T-helper 1 cell treated with Interleukin-12 subunit alpha and Interleukin-12 subunit beta and Interleukin-4 antibody, amounts not matched to agents 30 μg/mL and 1 μg/mL, for 36 hours (primary cell): ENCODE measurements at regions not wholly inside any gene's neighbourhood (a gene's known extent, or its start where the extent isn't known, plus 50 kb on each side); places are given as distances from the start of the nearest gene placed in this dataset.
"Not testable (repeated sequence)": the region's sequence is repeated elsewhere in the genome, so short reads cannot be mapped to it uniquely, and the experiment has no call there.

ENCODE experiments used
- H3K27ac Mint-ChIP-seq: one replicate; pipeline ENCODE4 v1.8.0; 2021; ENCODE audit warnings: mild to moderate bottlenecking, mixed read lengths
- H3K27me3 Mint-ChIP-seq: one replicate; pipeline ENCODE4 v1.8.0; 2021; ENCODE audit warnings: low read depth, mixed read lengths
- H3K36me3 Mint-ChIP-seq: one replicate; pipeline ENCODE4 v1.8.0; 2021; ENCODE audit warnings: low read depth, mixed read lengths
- H3K4me1 Mint-ChIP-seq: one replicate; pipeline ENCODE4 v1.8.0; 2021; ENCODE audit warnings: low read depth, mixed read lengths
- H3K4me3 Mint-ChIP-seq: one replicate; pipeline ENCODE4 v1.8.0; 2021; ENCODE audit warnings: mild to moderate bottlenecking, moderate library complexity, mixed read lengths
- H3K9me3 Mint-ChIP-seq: one replicate; pipeline ENCODE4 v1.8.0; 2021; ENCODE audit warnings: mixed read lengths

- Mint-ChIP-seq H3K27ac (no peak overlapping the region), H3K36me3 (no peaks in the 10 kb centered on the region), H3K4me1 (no peaks in the 10 kb centered on the region), H3K4me3 (no peak overlapping the region), H3K27me3 (no peaks in the 10 kb centered on the region), H3K9me3 (no peaks in the 10 kb centered on the region)
These were observed 129.9 kb downstream of the TXNL1 start for GRCh38 chr18:56508370-56509036.

GRCh38 chr18:56505971-56506370, 132.4 kb downstream of the TXNL1 start:
- Mint-ChIP-seq H3K27me3 (no peaks in the 10 kb centered on the region), H3K27ac (no peak overlapping the region), H3K4me1 (no peaks in the 10 kb centered on the region), H3K9me3 (no peaks in the 10 kb centered on the region), H3K36me3 (no peaks in the 10 kb centered on the region), H3K4me3 (no peak overlapping the region)

- Mint-ChIP-seq H3K9me3 (no peaks in the 10 kb centered on the region), H3K36me3 (no peaks in the 10 kb centered on the region), H3K27ac (no peak overlapping the region), H3K27me3 (no peaks in the 10 kb centered on the region), H3K4me1 (no peaks in the 10 kb centered on the region), H3K4me3 (no peak overlapping the region)
These were observed 133.1 kb downstream of the TXNL1 start for GRCh38 chr18:56505293-56505692.

- no peaks in the 10 kb centered on the region for H3K9me3 Mint-ChIP-seq
- H3K27ac Mint-ChIP-seq, result no peak overlapping the region
- H3K4me1 Mint-ChIP-seq, result no peaks in the 10 kb centered on the region
- no peaks in the 10 kb centered on the region for H3K27me3 Mint-ChIP-seq
- H3K4me3 Mint-ChIP-seq, result no peak overlapping the region
- H3K36me3 Mint-ChIP-seq, result no peaks in the 10 kb centered on the region
These were observed 136.5 kb downstream of the TXNL1 start for GRCh38 chr18:56501896-56502295.

DNA sequence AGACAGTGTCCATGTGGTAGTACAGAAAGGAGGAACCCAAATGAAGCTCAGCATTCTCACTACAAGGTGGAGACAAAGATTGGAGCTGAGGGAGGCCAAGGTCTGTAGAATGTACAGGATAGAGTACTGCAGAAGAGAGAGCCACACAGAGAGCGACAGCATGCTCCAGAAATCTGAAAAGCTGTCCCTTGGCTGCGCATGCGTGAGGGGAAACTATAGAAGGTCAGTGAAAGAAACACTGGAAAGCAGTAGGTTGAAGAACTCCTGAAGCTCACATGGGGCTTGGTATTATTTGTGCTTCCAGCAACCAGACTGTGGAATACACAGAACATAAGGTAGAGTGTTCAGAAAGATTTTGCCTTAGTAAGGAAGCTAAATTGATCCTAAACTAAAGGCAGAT, 142.5 kb downstream of the TXNL1 start:
- H3K36me3 Mint-ChIP-seq, result no peaks in the 10 kb centered on the region
- peaks cover 5% of the 10 kb centered on the region for H3K27me3 Mint-ChIP-seq
- no peak overlapping the region for H3K4me3 Mint-ChIP-seq
- H3K27ac Mint-ChIP-seq, result no peak overlapping the region
- no peaks in the 10 kb centered on the region for H3K4me1 Mint-ChIP-seq
- H3K9me3 Mint-ChIP-seq, result no peaks in the 10 kb centered on the region

DNA sequence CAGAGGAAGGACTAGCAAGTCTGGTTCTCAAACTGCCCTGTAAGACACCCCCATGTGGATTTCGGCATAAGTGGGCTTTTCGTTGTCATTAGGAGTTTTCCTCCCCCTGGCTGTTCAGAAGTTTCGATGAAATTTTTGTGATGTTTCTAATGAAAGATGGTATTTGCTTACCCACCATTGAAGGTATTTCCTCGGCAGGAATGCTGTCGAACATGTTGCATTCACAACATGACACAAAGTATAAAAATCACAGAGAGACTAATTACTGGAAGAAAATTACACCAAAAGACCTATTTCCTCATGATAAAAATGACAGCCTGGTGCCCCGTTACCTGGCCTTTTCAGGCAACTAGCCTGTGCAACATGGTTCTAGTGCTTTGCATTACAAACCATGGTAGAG, 144.9 kb downstream of the TXNL1 start:
- Mint-ChIP-seq H3K4me1 (no peaks in the 10 kb centered on the region), H3K36me3 (no peaks in the 10 kb centered on the region), H3K9me3 (no peaks in the 10 kb centered on the region), H3K27ac (no peak overlapping the region), H3K4me3 (no peak overlapping the region), H3K27me3 (peaks cover 5% of the 10 kb centered on the region)

GRCh38 chr18:56492136-56492535, 146.3 kb downstream of the TXNL1 start:
- H3K4me3 Mint-ChIP-seq, result no peak overlapping the region
- H3K27me3 Mint-ChIP-seq, result peaks cover 5% of the 10 kb centered on the region
- no peaks in the 10 kb centered on the region for H3K36me3 Mint-ChIP-seq
- H3K9me3 Mint-ChIP-seq, result no peaks in the 10 kb centered on the region
- no peak overlapping the region for H3K27ac Mint-ChIP-seq
- H3K4me1 Mint-ChIP-seq, result no peaks in the 10 kb centered on the region

DNA sequence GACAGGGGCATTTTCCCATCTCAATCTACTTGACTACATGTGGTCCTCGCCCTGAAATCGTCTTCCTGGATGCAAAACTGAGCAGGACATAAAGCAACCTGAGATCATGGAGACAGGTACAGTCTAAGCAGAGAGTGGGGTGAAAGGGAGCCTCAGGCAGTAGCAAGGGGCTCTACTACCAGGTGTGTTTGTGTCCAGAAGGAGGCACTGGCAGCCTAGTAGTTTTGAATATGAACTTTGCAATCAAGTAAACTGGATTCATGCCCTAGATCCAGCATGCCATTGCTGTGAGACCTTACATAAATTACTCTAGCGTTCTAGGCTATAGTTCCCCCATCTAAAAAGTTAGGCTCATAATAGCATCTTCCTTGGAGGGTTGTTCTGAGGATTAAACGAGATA, 147.4 kb downstream of the TXNL1 start:
- peaks cover 3% of the 10 kb centered on the region for H3K9me3 Mint-ChIP-seq
- no peaks in the 10 kb centered on the region for H3K4me1 Mint-ChIP-seq
- H3K36me3 Mint-ChIP-seq, result no peaks in the 10 kb centered on the region
- peaks cover 5% of the 10 kb centered on the region for H3K27me3 Mint-ChIP-seq
- no peak overlapping the region for H3K4me3 Mint-ChIP-seq
- H3K27ac Mint-ChIP-seq, result no peak overlapping the region

GRCh38 chr18:56489893-56490292, 148.5 kb downstream of the TXNL1 start:
- Mint-ChIP-seq H3K4me3 (no peak overlapping the region), H3K36me3 (no peaks in the 10 kb centered on the region), H3K27ac (no peak overlapping the region), H3K4me1 (no peaks in the 10 kb centered on the region), H3K27me3 (peaks cover 5% of the 10 kb centered on the region), H3K9me3 (peaks cover 3% of the 10 kb centered on the region)

DNA sequence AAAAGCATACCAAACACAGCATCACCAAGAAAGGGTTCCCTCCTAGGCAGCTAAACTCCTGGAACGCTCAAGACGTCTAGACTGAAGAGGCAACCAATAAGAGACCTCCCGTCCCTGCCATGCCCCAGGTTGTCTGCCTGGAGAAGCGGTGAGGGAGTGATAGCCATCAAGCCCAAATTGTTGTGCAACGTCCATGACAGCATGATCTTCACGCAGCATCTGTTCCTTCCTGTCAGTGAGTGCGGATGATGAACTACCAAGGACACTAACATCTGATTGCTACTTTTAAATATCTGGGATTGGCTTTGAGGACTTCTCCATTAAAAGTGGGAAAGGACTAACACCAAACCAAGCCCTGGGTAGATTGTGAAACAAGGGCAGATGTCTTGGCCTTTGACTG, 149.7 kb downstream of the TXNL1 start:
- peaks cover 3% of the 10 kb centered on the region for H3K9me3 Mint-ChIP-seq
- H3K4me3 Mint-ChIP-seq, result no peak overlapping the region
- no peaks in the 10 kb centered on the region for H3K4me1 Mint-ChIP-seq
- no peak overlapping the region for H3K27ac Mint-ChIP-seq
- H3K27me3 Mint-ChIP-seq, result no peaks in the 10 kb centered on the region
- H3K36me3 Mint-ChIP-seq, result no peaks in the 10 kb centered on the region

DNA sequence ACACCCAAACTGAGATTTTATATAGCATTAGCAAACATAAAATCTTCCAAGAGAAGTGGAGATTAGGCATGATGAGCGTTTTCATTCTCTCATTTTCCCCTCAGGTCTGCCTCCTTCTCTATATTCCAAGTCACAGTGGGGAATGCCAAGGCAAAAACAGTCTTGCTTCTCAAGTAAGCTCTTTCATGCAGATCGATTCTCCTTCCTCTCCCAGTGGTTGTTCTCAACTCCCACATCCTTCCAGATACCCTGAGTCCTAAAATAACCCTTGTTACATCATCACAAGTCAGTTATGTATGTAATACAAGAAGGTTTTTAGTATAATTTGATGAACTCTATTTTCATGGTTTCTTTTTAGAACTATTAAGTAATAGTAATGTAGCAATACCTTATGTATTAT, 150.6 kb downstream of the TXNL1 start:
- Mint-ChIP-seq H3K4me3 (no peak overlapping the region), H3K27me3 (no peaks in the 10 kb centered on the region), H3K9me3 (peaks cover 3% of the 10 kb centered on the region), H3K27ac (no peak overlapping the region), H3K4me1 (no peaks in the 10 kb centered on the region), H3K36me3 (no peaks in the 10 kb centered on the region)

GRCh38 chr18:56483386-56483785, 155.0 kb downstream of the TXNL1 start:
- H3K27me3 Mint-ChIP-seq, result no peaks in the 10 kb centered on the region
- H3K27ac Mint-ChIP-seq, result no peak overlapping the region
- no peaks in the 10 kb centered on the region for H3K36me3 Mint-ChIP-seq
- H3K4me1 Mint-ChIP-seq, result no peaks in the 10 kb centered on the region
- peaks cover 3% of the 10 kb centered on the region for H3K9me3 Mint-ChIP-seq
- H3K4me3 Mint-ChIP-seq, result no peak overlapping the region

DNA sequence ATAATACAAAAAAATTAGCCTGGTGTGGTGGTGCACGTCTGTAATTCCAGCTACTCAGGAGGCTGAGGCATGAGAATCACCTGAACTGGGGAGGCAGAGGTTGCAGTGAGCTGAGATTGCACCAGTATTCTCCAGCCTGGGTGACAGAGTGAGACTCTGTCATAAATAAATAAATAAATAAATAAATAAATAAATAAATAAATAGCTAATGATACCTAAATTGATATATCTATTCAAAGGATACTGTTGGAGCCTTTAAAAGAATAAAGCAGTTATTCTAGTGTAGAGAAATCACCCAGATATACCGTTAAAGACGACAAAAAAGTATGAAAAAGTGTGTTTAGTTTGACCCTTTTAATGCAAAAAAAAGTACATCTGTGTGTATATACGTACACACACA, 155.6 kb downstream of the TXNL1 start:
- H3K27ac Mint-ChIP-seq, H3K36me3 Mint-ChIP-seq, H3K27me3 Mint-ChIP-seq, H3K4me1 Mint-ChIP-seq, H3K9me3 Mint-ChIP-seq, H3K4me3 Mint-ChIP-seq: not testable (repeated sequence)

DNA sequence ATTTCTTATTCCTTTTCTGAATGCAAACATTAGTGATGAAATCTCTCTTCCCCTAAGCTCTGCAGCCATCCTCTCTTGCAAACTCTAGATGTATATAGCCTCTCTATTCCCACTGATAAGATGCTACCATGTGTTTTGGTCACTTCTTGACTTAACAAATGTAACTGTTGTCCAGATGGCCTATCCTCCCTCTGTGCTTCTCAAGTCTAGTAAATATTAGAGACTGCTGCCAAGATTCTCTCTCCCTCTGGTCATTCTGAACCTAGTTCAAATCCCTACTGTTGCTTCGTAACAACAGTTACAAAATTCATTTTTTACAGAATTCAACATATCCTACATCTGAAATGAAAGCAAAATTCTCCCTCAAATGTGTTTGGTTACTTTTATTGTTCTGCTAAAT, 156.6 kb downstream of the TXNL1 start:
- no peak overlapping the region for H3K4me3 Mint-ChIP-seq
- no peaks in the 10 kb centered on the region for H3K27me3 Mint-ChIP-seq
- H3K4me1 Mint-ChIP-seq, result no peaks in the 10 kb centered on the region
- H3K9me3 Mint-ChIP-seq, result peaks cover 3% of the 10 kb centered on the region
- H3K36me3 Mint-ChIP-seq, result no peaks in the 10 kb centered on the region
- no peak overlapping the region for H3K27ac Mint-ChIP-seq

DNA sequence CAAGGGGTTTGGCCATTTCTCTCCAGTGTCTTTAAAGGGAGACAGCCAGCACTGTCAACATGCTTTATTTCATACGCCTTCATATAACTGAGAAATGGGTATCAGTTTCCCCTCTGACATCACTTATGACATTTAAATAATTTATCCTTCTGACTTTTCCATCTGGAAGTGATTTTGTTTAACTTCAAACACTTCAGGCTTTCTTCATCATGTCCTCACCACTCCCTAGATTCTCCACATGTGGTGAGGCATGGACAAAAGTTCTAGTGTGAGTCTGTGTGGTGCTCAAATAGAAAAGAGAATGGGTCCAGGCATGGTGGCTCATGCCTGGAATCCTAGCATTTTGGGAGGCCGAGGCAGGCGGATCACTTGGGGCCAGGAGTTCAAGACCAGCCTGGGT, 158.6 kb downstream of the TXNL1 start:
- Mint-ChIP-seq H3K27ac (no peak overlapping the region), H3K9me3 (no peaks in the 10 kb centered on the region), H3K36me3 (no peaks in the 10 kb centered on the region), H3K27me3 (no peaks in the 10 kb centered on the region), H3K4me3 (no peak overlapping the region), H3K4me1 (no peaks in the 10 kb centered on the region)

DNA sequence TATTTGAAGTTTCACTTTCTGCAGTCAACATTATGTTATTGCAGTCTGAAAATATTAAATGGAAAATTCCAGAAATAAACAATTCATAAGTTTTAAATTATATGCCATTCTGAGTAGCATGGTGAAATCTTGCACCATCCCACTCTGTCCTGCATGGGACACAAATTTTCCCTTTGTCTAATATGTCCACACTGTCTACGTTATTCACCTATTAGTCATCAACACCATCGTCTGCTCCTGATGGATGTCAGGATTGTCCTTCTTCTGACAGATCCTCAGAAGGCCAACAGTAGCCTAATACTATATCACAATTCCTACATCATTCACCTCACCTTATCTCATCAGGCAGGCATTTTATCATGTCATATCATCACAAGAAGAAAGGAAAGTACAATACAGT, 163.1 kb downstream of the TXNL1 start:
- H3K27ac Mint-ChIP-seq, result no peak overlapping the region
- no peaks in the 10 kb centered on the region for H3K4me1 Mint-ChIP-seq
- no peak overlapping the region for H3K4me3 Mint-ChIP-seq
- no peaks in the 10 kb centered on the region for H3K27me3 Mint-ChIP-seq
- H3K9me3 Mint-ChIP-seq, result no peaks in the 10 kb centered on the region
- no peaks in the 10 kb centered on the region for H3K36me3 Mint-ChIP-seq
